Subcutaneous abdominal adipose tissue (tissue), 5 donors: ENCODE measurements at regions not wholly inside any gene's neighbourhood (a gene's known extent, or its start where the extent isn't known, plus 50 kb on each side); places are given as distances from the start of the nearest gene placed in this dataset.

Experiments
- H3K27ac ChIP-seq: one replicate; pipeline ENCODE4 v1.7.0; 2013; ENCODE audit warnings: low read depth, mild to moderate bottlenecking, inconsistent platforms, low read length, moderate library complexity
- H3K27me3 ChIP-seq, 5 donors: one replicate each; pipeline ENCODE4 v1.7.0; 2013; ENCODE audit warnings: low read length in 5 of 5, inconsistent platforms in 1 of 5; ENCODE audit not compliant: control insufficient read depth in 5 of 5, insufficient read depth in 4 of 5
- H3K36me3 ChIP-seq, 5 donors: one replicate each; pipeline ENCODE4 v1.7.0; 2013; ENCODE audit warnings: low read length in 5 of 5; ENCODE audit not compliant: control insufficient read depth in 5 of 5, insufficient read depth in 5 of 5
- H3K4me1 ChIP-seq, 5 donors: one replicate each; pipeline ENCODE4 v1.7.0; 2013; ENCODE audit warnings: low read length in 5 of 5, mild to moderate bottlenecking in 3 of 5, moderate library complexity in 1 of 5; ENCODE audit not compliant: control insufficient read depth in 5 of 5, insufficient read depth in 5 of 5
- H3K4me3 ChIP-seq, 5 donors: one replicate each; pipeline ENCODE4 v1.7.0; 2013; ENCODE audit warnings: low read length in 5 of 5, low read depth in 1 of 5
- H3K9ac ChIP-seq, 5 donors: one replicate each; pipeline ENCODE4 v1.7.0; 2013; ENCODE audit warnings: low read length in 5 of 5, mild to moderate bottlenecking in 4 of 5, moderate library complexity in 3 of 5
- H3K9me3 ChIP-seq, 5 donors: one replicate each; pipeline ENCODE4 v1.7.0; 2013; ENCODE audit warnings: low read length in 5 of 5; ENCODE audit not compliant: control insufficient read depth in 5 of 5
- donor health status: healthy.
- donor health status: healthy.
- donor health status: healthy.
- donor health status: healthy.
- donor health status: healthy.

- H3K27ac ChIP-seq, result no peak overlapping the region
Measured at GRCh38 chr3:162538491-162538890, 1041.9 kb downstream of the OTOL1 start.

DNA sequence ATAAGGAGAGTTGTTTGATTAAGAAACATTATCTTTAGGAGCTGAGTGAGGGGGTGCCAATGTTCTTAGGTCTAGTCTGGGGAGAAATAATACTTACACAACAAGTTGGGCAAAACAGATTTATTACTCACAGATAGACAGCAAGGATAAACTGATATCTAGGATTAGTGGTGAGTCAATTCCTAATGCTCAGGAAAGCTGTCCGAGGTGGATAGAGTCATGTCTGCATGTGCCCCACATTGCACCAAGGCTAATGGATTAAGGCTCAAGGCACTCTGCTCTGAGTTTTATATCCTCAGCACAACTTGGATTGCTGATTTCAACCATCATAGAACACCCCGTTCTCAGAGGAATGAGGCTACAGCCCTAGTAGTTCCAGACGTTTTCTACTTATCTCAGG, 1042.3 kb downstream of the OTOL1 start:
- H3K36me3 ChIP-seq, result no peaks in the 10 kb centered on the region

More at GRCh38 chr3:162538491-162538890, 1041.9 kb downstream of the OTOL1 start:
- Histone ChIP-seq H3K9ac (no peak overlapping the region), H3K36me3 (no peaks in the 10 kb centered on the region), H3K27me3 (no peaks in the 10 kb centered on the region), H3K9me3 (no peaks in the 10 kb centered on the region), H3K4me3 (no peak overlapping the region), H3K4me1 (no peaks in the 10 kb centered on the region)

GRCh38 chr3:162540421-162540820, 1043.8 kb downstream of the OTOL1 start:
- no peaks in the 10 kb centered on the region for H3K4me1 ChIP-seq
- H3K27me3 ChIP-seq, result no peaks in the 10 kb centered on the region
- no peak overlapping the region for H3K27ac ChIP-seq
- H3K9ac ChIP-seq, result no peak overlapping the region
- no peaks in the 10 kb centered on the region for H3K9me3 ChIP-seq
- H3K4me3 ChIP-seq, result no peak overlapping the region
- no peaks in the 10 kb centered on the region for H3K36me3 ChIP-seq

More for the DNA sequence above, 1042.3 kb downstream of the OTOL1 start:
- H3K9me3 ChIP-seq, result no peaks in the 10 kb centered on the region
- no peaks in the 10 kb centered on the region for H3K27me3 ChIP-seq
- H3K9ac ChIP-seq, result no peak overlapping the region
- no peaks in the 10 kb centered on the region for H3K4me1 ChIP-seq
- H3K4me3 ChIP-seq, result no peak overlapping the region
- no peak overlapping the region for H3K27ac ChIP-seq

GRCh38 chr3:162541923-162542322, 1045.3 kb downstream of the OTOL1 start:
- Histone ChIP-seq H3K27me3 (no peaks in the 10 kb centered on the region), H3K27ac (no peak overlapping the region), H3K4me1 (no peaks in the 10 kb centered on the region), H3K4me3 (no peak overlapping the region), H3K36me3 (no peaks in the 10 kb centered on the region), H3K9me3 (no peaks in the 10 kb centered on the region), H3K9ac (no peak overlapping the region)

- no peak overlapping the region for H3K27ac ChIP-seq
- no peaks in the 10 kb centered on the region for H3K4me1 ChIP-seq
- no peaks in the 10 kb centered on the region for H3K36me3 ChIP-seq
- H3K9ac ChIP-seq, result no peak overlapping the region
- no peaks in the 10 kb centered on the region for H3K27me3 ChIP-seq
- no peak overlapping the region for H3K4me3 ChIP-seq
- no peaks in the 10 kb centered on the region for H3K9me3 ChIP-seq
Measured at GRCh38 chr3:162544246-162544645, 1047.6 kb downstream of the OTOL1 start.

- Histone ChIP-seq H3K27ac (no peak overlapping the region), H3K27me3 (no peaks in the 10 kb centered on the region), H3K9ac (no peak overlapping the region), H3K4me3 (no peak overlapping the region), H3K9me3 (no peaks in the 10 kb centered on the region), H3K36me3 (no peaks in the 10 kb centered on the region), H3K4me1 (no peaks in the 10 kb centered on the region)
Measured at GRCh38 chr3:162546910-162547309, 1050.3 kb downstream of the OTOL1 start.

- Histone ChIP-seq H3K9ac (no peak overlapping the region), H3K9me3 (no peaks in the 10 kb centered on the region), H3K36me3 (no peaks in the 10 kb centered on the region), H3K4me3 (no peak overlapping the region), H3K4me1 (no peaks in the 10 kb centered on the region), H3K27ac (no peak overlapping the region), H3K27me3 (no peaks in the 10 kb centered on the region)
Measured at GRCh38 chr3:162547321-162547720, 1050.7 kb downstream of the OTOL1 start.

DNA sequence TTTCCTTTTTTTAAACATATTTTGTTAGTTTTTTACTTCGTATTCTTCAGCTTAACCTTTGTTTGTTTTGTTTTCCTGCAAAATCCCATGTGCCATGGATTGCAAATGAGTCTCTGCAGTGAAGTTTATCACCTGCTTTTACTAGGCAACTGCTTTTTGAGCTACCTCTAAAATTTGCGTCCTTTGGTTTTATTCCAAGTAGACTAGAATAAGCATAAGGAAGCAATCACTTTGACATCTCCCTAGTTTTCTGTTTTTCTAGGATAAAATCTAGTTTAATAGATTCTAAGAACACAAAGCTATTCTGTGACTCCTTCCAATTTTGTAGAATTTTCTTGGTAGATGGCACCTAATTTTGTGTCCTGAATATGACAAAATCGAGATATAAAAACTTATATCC, 1059.2 kb downstream of the OTOL1 start:
- no peaks in the 10 kb centered on the region for H3K9me3 ChIP-seq
- H3K4me3 ChIP-seq, result no peak overlapping the region
- H3K9ac ChIP-seq, result no peak overlapping the region
- H3K27me3 ChIP-seq, result no peaks in the 10 kb centered on the region
- no peaks in the 10 kb centered on the region for H3K4me1 ChIP-seq
- no peak overlapping the region for H3K27ac ChIP-seq
- H3K36me3 ChIP-seq, result no peaks in the 10 kb centered on the region

- Histone ChIP-seq H3K9ac (no peak overlapping the region), H3K27ac (no peak overlapping the region), H3K4me3 (no peak overlapping the region), H3K27me3 (no peaks in the 10 kb centered on the region), H3K4me1 (no peaks in the 10 kb centered on the region), H3K9me3 (no peaks in the 10 kb centered on the region), H3K36me3 (no peaks in the 10 kb centered on the region)
Measured at GRCh38 chr3:162558016-162558415, 1061.4 kb downstream of the OTOL1 start.

DNA sequence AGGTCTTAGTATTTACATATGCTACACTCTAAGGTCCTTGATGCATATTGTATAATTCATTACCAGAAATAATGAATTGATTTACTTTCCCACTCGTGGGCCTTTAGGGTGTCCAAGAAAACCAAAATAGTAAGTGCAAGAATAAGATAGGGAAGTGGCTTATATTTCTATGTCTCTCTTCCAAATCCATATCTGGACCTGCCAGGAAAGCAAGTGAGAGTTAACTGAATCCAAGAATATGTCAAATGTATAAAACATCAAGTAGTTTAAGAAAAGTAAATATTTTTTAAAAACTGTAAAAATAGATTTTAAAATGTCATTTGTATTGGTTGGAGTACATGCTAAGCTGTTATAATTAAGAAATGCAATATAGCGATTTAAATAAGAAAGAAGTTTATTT, 1072.1 kb downstream of the OTOL1 start:
- no peaks in the 10 kb centered on the region for H3K9me3 ChIP-seq
- no peaks in the 10 kb centered on the region for H3K36me3 ChIP-seq
- H3K27ac ChIP-seq, result no peak overlapping the region
- no peaks in the 10 kb centered on the region for H3K4me1 ChIP-seq
- H3K27me3 ChIP-seq, result no peaks in the 10 kb centered on the region
- no peak overlapping the region for H3K4me3 ChIP-seq
- no peak overlapping the region for H3K9ac ChIP-seq

DNA sequence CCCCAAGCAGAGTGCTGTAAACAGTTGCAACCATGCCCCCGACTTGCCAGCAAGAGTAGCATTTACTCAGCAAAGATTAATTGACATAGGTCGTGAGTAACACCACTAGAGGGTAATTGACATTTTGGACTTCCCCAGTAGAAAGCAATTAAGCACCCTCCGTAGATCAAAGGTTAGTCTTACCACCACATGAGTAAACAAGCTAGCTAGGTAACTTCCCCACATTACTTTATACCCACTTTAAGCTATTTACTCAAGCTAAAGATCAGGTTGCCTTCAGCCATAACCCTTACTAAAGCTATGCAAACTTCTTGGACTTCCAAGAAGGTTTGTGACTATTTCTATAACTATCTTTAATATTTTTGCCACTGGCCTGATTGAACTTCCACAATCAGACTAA, 1072.7 kb downstream of the OTOL1 start:
- Histone ChIP-seq H3K9ac (no peak overlapping the region), H3K36me3 (no peaks in the 10 kb centered on the region), H3K27me3 (no peaks in the 10 kb centered on the region), H3K4me3 (no peak overlapping the region), H3K9me3 (no peaks in the 10 kb centered on the region), H3K27ac (no peak overlapping the region), H3K4me1 (no peaks in the 10 kb centered on the region)
